Prostate gland (tissue), 2 donors: ENCODE measurements at regions not wholly inside any gene's neighbourhood (a gene's known extent, or its start where the extent isn't known, plus 50 kb on each side); places are given as distances from the start of the nearest gene placed in this dataset.
A peak's percentile ranks its signal among the peaks of the same experiment; 100 is the strongest.

Source experiments
- DNase-seq: peaks from one replicate; pipeline ENCODE4 v3.0.0-alpha.2; 2019; ENCODE audit warnings: low spot score
- H3K27ac ChIP-seq, 2 donors: fragments of 200-600 bp; sonication (generic); 2 replicates each; pipeline ENCODE4 v1.5.1; 2017 to 2019
- H3K27me3 ChIP-seq: fragments of 200-600 bp; sonication (generic); replicated peaks from 2 replicates; pipeline ENCODE4 v1.5.1; 2019; ENCODE audit not compliant: insufficient read depth
- H3K36me3 ChIP-seq, 2 donors: fragments of 200-600 bp; sonication (generic); 1 replicate in 1 of 2; 2 replicates in 1 of 2; pipeline versions ENCODE4 v1.5.1 to v1.8.1; 2017 to 2019
- H3K4me1 ChIP-seq: fragments of 200-600 bp; sonication (generic); replicated peaks from 2 replicates; pipeline ENCODE4 v1.5.1; 2019
- H3K4me3 ChIP-seq, 2 donors: fragments of 200-600 bp; sonication (generic); 2 replicates each; pipeline ENCODE4 v1.5.1; 2017 to 2019
- H3K9me3 ChIP-seq: fragments of 200-600 bp; sonication (generic); 2 replicates; pipeline ENCODE4 v1.5.1; 2017
- POLR2A ChIP-seq: fragments of 450-650 bp; IDR thresholded peaks from one replicate; pipeline ENCODE4 v1.6.1; 2016; ENCODE audit warnings: antibody characterized with exemption, mild to moderate bottlenecking
- POLR2AphosphoS5 ChIP-seq: sonication (generic); formaldehyde crosslinking; IDR thresholded peaks from one replicate; pipeline ENCODE4 v1.6.1; 2017; ENCODE audit warnings: antibody characterized with exemption
- WGBS: methylation state at CpG from one replicate; pipeline ENCODE4 v1.1.5; 2018; 5-methylcytosine and 5-hydroxymethylcytosine counted together
- intact Hi-C: fragments of 100-400 bp; cut with DNase I; formaldehyde crosslinking; loops from one replicate; pipeline ENCODE4 v1.14.2; 2022
- TF ChIP-seq, protein P1 (sequence below), 4 experiments: fragments of 200-600 bp in 2 of 4; fragments of 450-650 bp in 2 of 4; sonication (generic) in 2 of 4; IDR thresholded peaks; 1 replicate in 3 of 4; 2 replicates in 1 of 4; pipeline ENCODE4 v1.5.1; 2016 to 2019; ENCODE audit warnings: antibody characterized with exemption in 4 of 4, mild to moderate bottlenecking in 2 of 4, moderate library complexity in 2 of 4

GRCh38 chr2:106572541-106573450, 85.6 kb downstream of the CD8B2 start:
- 81% methylated on average over 8 of the region's 8 CpGs for WGBS
- no peak overlapping the region for H3K27ac ChIP-seq
- peaks cover 2% of the 10 kb centered on the region for H3K4me1 ChIP-seq
- TF ChIP-seq, protein P1, sequence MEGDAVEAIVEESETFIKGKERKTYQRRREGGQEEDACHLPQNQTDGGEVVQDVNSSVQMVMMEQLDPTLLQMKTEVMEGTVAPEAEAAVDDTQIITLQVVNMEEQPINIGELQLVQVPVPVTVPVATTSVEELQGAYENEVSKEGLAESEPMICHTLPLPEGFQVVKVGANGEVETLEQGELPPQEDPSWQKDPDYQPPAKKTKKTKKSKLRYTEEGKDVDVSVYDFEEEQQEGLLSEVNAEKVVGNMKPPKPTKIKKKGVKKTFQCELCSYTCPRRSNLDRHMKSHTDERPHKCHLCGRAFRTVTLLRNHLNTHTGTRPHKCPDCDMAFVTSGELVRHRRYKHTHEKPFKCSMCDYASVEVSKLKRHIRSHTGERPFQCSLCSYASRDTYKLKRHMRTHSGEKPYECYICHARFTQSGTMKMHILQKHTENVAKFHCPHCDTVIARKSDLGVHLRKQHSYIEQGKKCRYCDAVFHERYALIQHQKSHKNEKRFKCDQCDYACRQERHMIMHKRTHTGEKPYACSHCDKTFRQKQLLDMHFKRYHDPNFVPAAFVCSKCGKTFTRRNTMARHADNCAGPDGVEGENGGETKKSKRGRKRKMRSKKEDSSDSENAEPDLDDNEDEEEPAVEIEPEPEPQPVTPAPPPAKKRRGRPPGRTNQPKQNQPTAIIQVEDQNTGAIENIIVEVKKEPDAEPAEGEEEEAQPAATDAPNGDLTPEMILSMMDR (IDR thresholded peaks at IDR 0.05) = peak in 3 of 4 experiments; percentile 27 to 52 (median 50)
- TF ChIP-seq POLR2AphosphoS5 = no peak
- H3K36me3 ChIP-seq = no peaks in the 10 kb centered on the region
- H3K9me3 ChIP-seq = no peaks in the 10 kb centered on the region
- intact Hi-C loops = no loop called here
- no peaks in the 10 kb centered on the region for H3K27me3 ChIP-seq
- no peak for DNase-seq
- H3K4me3 ChIP-seq = no peak overlapping the region

DNA sequence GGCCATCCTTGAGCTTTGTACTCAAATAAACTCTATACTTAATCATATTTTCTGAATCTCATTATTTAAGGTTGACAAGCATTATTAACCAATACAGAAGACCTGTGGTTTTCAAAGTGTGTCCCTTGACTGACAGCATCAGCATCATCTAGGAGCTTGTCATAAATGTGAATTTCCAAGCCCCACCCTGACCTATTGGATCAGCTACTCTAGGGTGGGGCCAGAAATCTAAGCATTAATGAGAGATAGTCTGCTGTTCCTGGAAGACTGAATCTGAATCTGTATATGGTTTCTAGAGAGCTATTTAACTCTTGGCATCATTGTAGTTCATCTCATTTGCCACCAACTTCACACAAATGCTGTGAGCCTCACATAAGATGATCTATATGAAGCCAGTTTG, 86.6 kb downstream of the CD8B2 start:
- intact Hi-C loops = no loop called here
- Histone ChIP-seq H3K36me3 (no peaks in the 10 kb centered on the region), H3K27ac (no peak overlapping the region), H3K4me3 (no peak overlapping the region), H3K9me3 (no peaks in the 10 kb centered on the region), H3K27me3 (no peaks in the 10 kb centered on the region), H3K4me1 (peaks cover 2% of the 10 kb centered on the region)
- TF ChIP-seq, protein P1 (IDR thresholded peaks at IDR 0.05) = no peak
- TF ChIP-seq POLR2A (no peak), POLR2AphosphoS5 (no peak)
- DNase-seq = no peak

DNA sequence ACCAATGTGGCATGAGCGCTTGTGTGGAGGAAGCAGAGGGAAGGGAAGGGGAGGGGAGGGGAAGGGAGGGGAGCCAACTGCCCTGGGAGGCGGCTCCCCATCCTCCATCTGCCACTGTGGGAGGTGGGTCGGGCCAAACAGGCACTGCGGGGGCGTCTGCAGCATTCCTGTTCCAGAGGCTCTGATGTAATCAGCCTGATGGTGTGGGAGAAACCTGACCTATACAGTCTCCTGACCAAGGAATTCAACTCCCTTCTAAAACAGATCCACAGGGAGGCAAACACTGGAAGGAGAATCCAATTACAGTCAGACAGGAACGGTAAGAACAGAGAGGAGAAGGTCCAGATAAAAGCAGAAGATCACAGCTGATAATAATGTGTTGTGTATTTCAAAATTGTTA, 88.8 kb downstream of the CD8B2 start:
- Histone ChIP-seq H3K4me3 (no peak overlapping the region), H3K9me3 (no peaks in the 10 kb centered on the region), H3K27ac (peak overlapping the region; percentile 85 to 87), H3K36me3 (no peaks in the 10 kb centered on the region), H3K4me1 (peaks cover 2% of the 10 kb centered on the region), H3K27me3 (no peaks in the 10 kb centered on the region)
- DNase-seq = peak; percentile 49
- WGBS = 14% methylated on average over 6 of the region's 6 CpGs
- intact Hi-C loops = no loop called here
- TF ChIP-seq POLR2A = no peak
- TF ChIP-seq POLR2AphosphoS5 = peak; percentile 56

DNA sequence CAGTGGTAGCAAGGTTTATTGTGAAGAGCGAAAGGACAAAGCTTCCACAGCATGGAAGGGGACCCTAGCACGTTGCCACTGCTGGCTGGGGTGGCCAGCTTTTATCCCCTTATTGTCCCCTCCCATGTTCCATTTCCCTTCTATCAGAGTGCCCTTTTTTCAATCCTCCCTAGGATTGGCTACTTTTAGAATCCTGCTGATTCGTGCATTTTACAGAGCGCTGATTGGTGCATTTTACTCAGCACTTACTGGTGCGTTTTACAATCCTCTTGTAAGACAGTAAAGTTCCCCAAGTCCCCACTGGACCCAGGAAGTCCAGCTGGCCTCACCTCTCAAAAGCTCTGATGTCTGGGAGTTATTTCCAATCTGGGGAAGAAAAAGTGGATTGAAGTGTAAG, 90.1 kb downstream of the CD8B2 start:
- peaks cover 2% of the 10 kb centered on the region for H3K4me1 ChIP-seq
- intact Hi-C loops = no loop called here
- no peaks in the 10 kb centered on the region for H3K9me3 ChIP-seq
- H3K27ac ChIP-seq = peak overlapping the region; percentile 85 to 87
- H3K36me3 ChIP-seq = no peaks in the 10 kb centered on the region
- WGBS = 90% methylated on average over 5 of the region's 5 CpGs
- no peak for DNase-seq
- TF ChIP-seq, protein P1 (IDR thresholded peaks at IDR 0.05) = no peak
- no peak for TF ChIP-seq POLR2AphosphoS5
- TF ChIP-seq POLR2A = no peak
- no peak overlapping the region for H3K4me3 ChIP-seq
- no peaks in the 10 kb centered on the region for H3K27me3 ChIP-seq

DNA sequence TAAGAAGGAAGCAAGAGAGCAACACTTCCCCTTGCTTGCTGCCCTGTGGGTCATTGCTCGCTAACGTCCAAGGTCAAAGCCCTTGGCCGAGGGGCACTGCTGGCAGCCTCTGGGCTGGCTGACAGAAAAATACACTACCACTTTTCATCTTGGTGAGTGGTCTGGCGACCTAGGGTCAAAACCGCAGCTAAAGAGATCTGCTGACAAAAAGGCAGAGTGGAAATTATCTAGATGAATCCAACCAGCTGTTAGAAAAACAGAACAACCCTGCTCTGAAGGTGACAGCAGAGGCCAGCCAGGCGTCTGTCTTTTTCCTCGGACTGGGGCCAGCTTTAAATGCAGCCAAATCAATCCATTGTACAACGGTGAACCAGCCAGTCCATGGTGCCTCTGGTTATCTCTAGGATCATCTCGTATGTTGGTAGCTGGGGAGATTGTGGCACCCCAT, 92.6 kb downstream of the CD8B2 start:
- intact Hi-C loops = loop anchor here (5.0 kb wide), 2 partner anchors 37 to 472 kb away; no protein-coding TSS in a partner anchor
- no peak overlapping the region for H3K4me3 ChIP-seq
- H3K4me1 ChIP-seq = peaks cover 2% of the 10 kb centered on the region

More for the DNA sequence above, 92.6 kb downstream of the CD8B2 start:
- 33% methylated on average over 9 of the region's 9 CpGs for WGBS
- Histone ChIP-seq H3K27me3 (no peaks in the 10 kb centered on the region), H3K36me3 (no peaks in the 10 kb centered on the region), H3K9me3 (no peaks in the 10 kb centered on the region), H3K27ac (no peak overlapping the region)
- no peak for DNase-seq
- TF ChIP-seq, protein P1 (IDR thresholded peaks at IDR 0.05) = no peak
- TF ChIP-seq POLR2A (no peak), POLR2AphosphoS5 (no peak)
